Trophoblast cell (in vitro differentiated cells and primary cell): ENCODE measurements at regions not wholly inside any gene's neighbourhood (a gene's known extent, or its start where the extent isn't known, plus 50 kb on each side); places are given as distances from the start of the nearest gene placed in this dataset.

Experiments used
- DNase-seq, 2 donors: peaks; one replicate each; pipeline ENCODE4 v3.0.0-alpha.2; 2016
- H2AFZ ChIP-seq: 2 replicates; pipeline ENCODE4 v1.6.1; 2013; ENCODE audit warnings: low read length, moderate library complexity, mild to moderate bottlenecking; ENCODE audit not compliant: insufficient read depth, poor library complexity
- H2AK5ac ChIP-seq: 2 replicates; pipeline ENCODE4 v1.6.1; 2013; ENCODE audit warnings: mild to moderate bottlenecking, low read length
- H2BK120ac ChIP-seq: 2 replicates; pipeline ENCODE4 v1.6.1; 2013; ENCODE audit warnings: low read length, mild to moderate bottlenecking, moderate library complexity; ENCODE audit not compliant: insufficient read depth, poor library complexity
- H2BK12ac ChIP-seq: 2 replicates; pipeline ENCODE4 v1.6.1; 2013; ENCODE audit warnings: mild to moderate bottlenecking, low read length, moderate library complexity
- H2BK5ac ChIP-seq: 2 replicates; pipeline ENCODE4 v1.6.1; 2013; ENCODE audit warnings: low read length, low read depth, moderate library complexity, mild to moderate bottlenecking; ENCODE audit not compliant: poor library complexity
- H3K14ac ChIP-seq: 2 replicates; pipeline ENCODE4 v1.6.1; 2013; ENCODE audit warnings: mild to moderate bottlenecking, low read length
- H3K18ac ChIP-seq: 2 replicates; pipeline ENCODE4 v1.6.1; 2013; ENCODE audit warnings: mild to moderate bottlenecking, low read length
- H3K23ac ChIP-seq: 2 replicates; pipeline ENCODE4 v1.6.1; 2013; ENCODE audit warnings: low read length
- H3K27ac ChIP-seq: 2 replicates; pipeline ENCODE4 v1.5.1; 2013; ENCODE audit warnings: low read depth, mild to moderate bottlenecking, inconsistent platforms, low read length, moderate library complexity
- H3K27me3 ChIP-seq: 2 replicates; pipeline ENCODE4 v1.6.1; 2013; ENCODE audit warnings: inconsistent platforms, mild to moderate bottlenecking, low read length, moderate library complexity; ENCODE audit not compliant: insufficient read depth
- H3K36me3 ChIP-seq, 2 experiments: 1 replicate in 1 of 2; 2 replicates in 1 of 2; pipeline ENCODE4 v1.6.1; 2013; ENCODE audit warnings: low read length in 2 of 2, mild to moderate bottlenecking in 2 of 2, moderate library complexity in 1 of 2; ENCODE audit not compliant: insufficient read depth in 2 of 2, control insufficient read depth in 1 of 2
- H3K4ac ChIP-seq: 2 replicates; pipeline ENCODE4 v1.6.1; 2013; ENCODE audit warnings: low read depth, mild to moderate bottlenecking, low read length, moderate library complexity
- H3K4me1 ChIP-seq, 2 experiments: 1 replicate in 1 of 2; 2 replicates in 1 of 2; pipeline ENCODE4 v1.6.1; 2013; ENCODE audit warnings: low read length in 2 of 2, mild to moderate bottlenecking in 2 of 2, moderate library complexity in 1 of 2; ENCODE audit not compliant: insufficient read depth in 2 of 2, control insufficient read depth in 1 of 2
- H3K4me2 ChIP-seq: 2 replicates; pipeline ENCODE4 v1.6.1; 2013; ENCODE audit warnings: inconsistent platforms, mild to moderate bottlenecking, low read length, moderate library complexity
- H3K4me3 ChIP-seq: 2 replicates; pipeline ENCODE4 v1.5.1; 2013; ENCODE audit warnings: mild to moderate bottlenecking, low read depth, low read length, inconsistent platforms
- H3K79me1 ChIP-seq: one replicate; pipeline ENCODE4 v1.6.1; 2013; ENCODE audit warnings: low read length
- H3K79me2 ChIP-seq: 2 replicates; pipeline ENCODE4 v1.6.1; 2013; ENCODE audit warnings: low read length, mild to moderate bottlenecking; ENCODE audit not compliant: control insufficient read depth, insufficient read depth, poor library complexity
- H3K9ac ChIP-seq: 2 replicates; pipeline ENCODE4 v1.6.1; 2013; ENCODE audit warnings: mild to moderate bottlenecking, low read length
- H3K9me3 ChIP-seq: 2 replicates; pipeline ENCODE4 v1.6.1; 2013; ENCODE audit warnings: low read depth, mild to moderate bottlenecking, control low read depth, inconsistent platforms, low read length; ENCODE audit not compliant: insufficient read depth
- H4K12ac ChIP-seq: 2 replicates; pipeline ENCODE4 v1.6.1; 2013; ENCODE audit warnings: low read depth, mild to moderate bottlenecking, low read length, moderate library complexity
- H4K8ac ChIP-seq: 2 replicates; pipeline ENCODE4 v1.6.1; 2013; ENCODE audit warnings: low read depth, mild to moderate bottlenecking, low read length, moderate library complexity
- H4K91ac ChIP-seq: one replicate; pipeline ENCODE4 v1.6.1; 2013; ENCODE audit warnings: low read depth, mild to moderate bottlenecking, low read length, moderate library complexity
- WGBS: extraction: QIAGEN DNeasy Blood & Tissue Kit; methylation state at CpG from one replicate; pipeline ENCODE4 v1.1.7; 2013; ENCODE audit warnings: missing lambda C conversion rate; ENCODE audit not compliant: insufficient read length, insufficient coverage; ENCODE audit errors: extremely low coverage; 5-methylcytosine and 5-hydroxymethylcytosine counted together

DNA sequence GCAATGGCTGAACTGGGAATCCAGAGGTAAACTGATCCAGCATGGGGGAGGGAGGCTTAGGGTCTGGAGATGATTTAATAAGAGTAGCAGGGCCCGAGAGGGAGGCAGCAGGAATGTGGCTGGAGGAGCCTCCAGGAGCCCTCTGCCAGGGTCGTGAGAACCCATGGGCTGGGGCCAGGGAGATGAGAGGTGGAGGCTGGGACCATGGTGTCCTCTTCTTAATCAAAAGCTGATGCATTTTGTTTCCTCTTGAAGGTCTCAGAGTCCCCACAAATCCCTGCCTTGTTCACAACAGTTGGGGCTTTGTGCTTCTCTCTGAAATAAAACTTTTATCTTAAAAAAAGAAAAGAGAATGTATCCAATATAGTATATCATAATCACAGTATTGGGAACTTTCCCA, 123.7 kb upstream of the ZNF516 start:
- Histone ChIP-seq H3K27me3 (no peaks in the 10 kb centered on the region), H3K4me2 (no peak overlapping the region), H3K18ac (no peak overlapping the region), H3K79me1 (peaks cover 6% of the 10 kb centered on the region), H3K9ac (no peak overlapping the region), H3K4me1 (peaks cover 5 to 12% of the 10 kb centered on the region in 2 experiments), H2AK5ac (no peak overlapping the region), H3K4me3 (no peak overlapping the region), H2AFZ (no peak overlapping the region), H4K12ac (no peak overlapping the region), H2BK12ac (no peak overlapping the region), H3K4ac (no peak overlapping the region), H2BK120ac (no peak overlapping the region), H3K36me3 (no peaks in the 10 kb centered on the region), H2BK5ac (no peak overlapping the region), H3K23ac (no peak overlapping the region), H4K8ac (no peak overlapping the region), H3K79me2 (peaks cover 1% of the 10 kb centered on the region), H3K14ac (no peak overlapping the region), H4K91ac (no peak overlapping the region), H3K9me3 (no peaks in the 10 kb centered on the region), H3K27ac (no peak overlapping the region)
- no peak for DNase-seq
- WGBS: no CpG with 5 or more reads among the region's 2 CpGs

DNA sequence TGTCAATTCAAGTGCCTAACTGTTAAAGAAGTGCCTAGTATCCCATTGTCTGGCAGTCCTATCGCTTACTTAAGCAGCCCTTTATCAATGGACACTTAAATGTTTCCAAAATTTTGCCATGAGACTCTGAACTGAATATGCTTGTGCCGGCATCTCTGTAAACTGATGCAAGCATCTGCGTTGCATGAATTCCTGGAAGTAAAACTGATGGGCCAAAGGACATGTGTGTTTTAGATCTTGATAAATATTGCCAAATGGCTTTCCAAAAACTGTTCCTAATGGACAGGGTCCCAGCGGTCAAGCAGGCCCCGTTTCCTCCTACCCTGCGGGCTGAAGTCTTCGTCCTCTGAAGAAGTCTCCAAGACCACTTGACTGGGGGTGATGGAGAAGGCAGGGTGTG, 121.3 kb upstream of the ZNF516 start:
- Histone ChIP-seq H3K79me2 (peaks cover 1% of the 10 kb centered on the region), H4K91ac (no peak overlapping the region), H3K27me3 (no peaks in the 10 kb centered on the region), H3K4me3 (no peak overlapping the region), H3K9ac (no peak overlapping the region), H4K12ac (no peak overlapping the region), H2BK120ac (no peak overlapping the region), H2AFZ (no peak overlapping the region), H4K8ac (no peak overlapping the region), H3K79me1 (peaks cover 5% of the 10 kb centered on the region), H3K4me2 (no peak overlapping the region), H3K23ac (no peak overlapping the region), H2BK12ac (no peak overlapping the region), H2BK5ac (no peak overlapping the region), H2AK5ac (no peak overlapping the region), H3K4ac (no peak overlapping the region), H3K36me3 (no peaks in the 10 kb centered on the region), H3K27ac (no peak overlapping the region), H3K4me1 (peaks cover 5 to 12% of the 10 kb centered on the region in 2 experiments), H3K9me3 (peaks cover 4% of the 10 kb centered on the region), H3K14ac (no peak overlapping the region), H3K18ac (no peak overlapping the region)
- WGBS: no CpG with 5 or more reads among the region's 7 CpGs
- no peak for DNase-seq

GRCh38 chr18:76615065-76615733, 120.2 kb upstream of the ZNF516 start:
- H3K4me2 ChIP-seq: no peak overlapping the region
- peaks cover 5 to 9% of the 10 kb centered on the region in 2 experiments for H3K4me1 ChIP-seq
- no CpG with 5 or more reads among the region's 17 CpGs for WGBS

GRCh38 chr18:76613755-76614120, 118.7 kb upstream of the ZNF516 start:
- no peak for DNase-seq
- H3K4me1 ChIP-seq: no peaks in the 10 kb centered on the region
- H3K27me3 ChIP-seq: no peaks in the 10 kb centered on the region
- no peaks in the 10 kb centered on the region for H3K36me3 ChIP-seq
- no CpG with 5 or more reads among the region's 25 CpGs for WGBS
- no peak overlapping the region for H3K4me2 ChIP-seq
- no peak overlapping the region for H2BK12ac ChIP-seq
- H3K23ac ChIP-seq: no peak overlapping the region
- H3K79me2 ChIP-seq: no peaks in the 10 kb centered on the region
- no peak overlapping the region for H4K8ac ChIP-seq
- H3K9me3 ChIP-seq: peaks cover 4% of the 10 kb centered on the region
- H4K91ac ChIP-seq: no peak overlapping the region
- no peak overlapping the region for H3K14ac ChIP-seq
- no peak overlapping the region for H4K12ac ChIP-seq
- no peak overlapping the region for H2AFZ ChIP-seq
- no peak overlapping the region for H2BK120ac ChIP-seq
- H3K27ac ChIP-seq: no peak overlapping the region
- no peak overlapping the region for H2BK5ac ChIP-seq
- H3K79me1 ChIP-seq: no peaks in the 10 kb centered on the region
- H3K4me3 ChIP-seq: no peak overlapping the region
- no peak overlapping the region for H3K9ac ChIP-seq
- no peak overlapping the region for H3K18ac ChIP-seq
- no peak overlapping the region for H3K4ac ChIP-seq
- H2AK5ac ChIP-seq: no peak overlapping the region

More at GRCh38 chr18:76615065-76615733, 120.2 kb upstream of the ZNF516 start:
- peaks cover 4% of the 10 kb centered on the region for H3K9me3 ChIP-seq
- no peak overlapping the region for H3K18ac ChIP-seq
- no peak overlapping the region for H3K23ac ChIP-seq
- H3K79me1 ChIP-seq: peaks cover 4% of the 10 kb centered on the region
- no peak overlapping the region for H3K9ac ChIP-seq
- H4K12ac ChIP-seq: no peak overlapping the region
- H2BK5ac ChIP-seq: no peak overlapping the region
- H4K91ac ChIP-seq: no peak overlapping the region
- no peak overlapping the region for H4K8ac ChIP-seq
- no peak overlapping the region for H2BK12ac ChIP-seq
- DNase-seq: no peak
- no peak overlapping the region for H2AK5ac ChIP-seq
- no peak overlapping the region for H3K4ac ChIP-seq
- no peak overlapping the region for H3K27ac ChIP-seq
- no peak overlapping the region for H3K14ac ChIP-seq
- no peaks in the 10 kb centered on the region for H3K27me3 ChIP-seq
- H3K36me3 ChIP-seq: no peaks in the 10 kb centered on the region
- H2BK120ac ChIP-seq: no peak overlapping the region
- no peak overlapping the region for H3K4me3 ChIP-seq
- H3K79me2 ChIP-seq: peaks cover 1% of the 10 kb centered on the region
- no peak overlapping the region for H2AFZ ChIP-seq
